ENCODE measurements at regions not wholly inside any gene's neighbourhood (a gene's known extent, or its start where the extent isn't known, plus 50 kb on each side); places are given as distances from the start of the nearest gene placed in this dataset.

- TF ChIP-seq POLR2A (IDR thresholded peaks at IDR 0.05; ENCODE audit: low read depth, low read length) (no peak), CTCF (conservative IDR thresholded peaks at IDR 0.05; ENCODE audit: low read depth, low read length) (no peak), MAFK (IDR thresholded peaks at IDR 0.05; ENCODE audit: low read depth, low read length) (no peak), BHLHE40 (IDR thresholded peaks at IDR 0.05; ENCODE audit: low read depth, low read length) (no peak), MAZ (IDR thresholded peaks at IDR 0.05; ENCODE audit: borderline replicate concordance, low read depth, low read length) (no peak), ELK1 (IDR thresholded peaks at IDR 0.05; ENCODE audit: borderline replicate concordance, low read depth, low read length) (no peak), CEBPB (IDR thresholded peaks at IDR 0.05; ENCODE audit: low read depth, low read length) (no peak), USF2 (IDR thresholded peaks at IDR 0.05; ENCODE audit: low read depth, low read length) (no peak), MXI1 (IDR thresholded peaks at IDR 0.05; ENCODE audit: borderline replicate concordance, low read depth, low read length) (no peak), NFE2L2 (IDR thresholded peaks at IDR 0.05; ENCODE audit: low read depth, low read length) (no peak), SMC3 (IDR thresholded peaks at IDR 0.05; ENCODE audit: low read depth, low read length) (no peak)
Measured at GRCh38 chr7:68121655-68122054, 1125.0 kb downstream of the TYW1 start.

All from IMR-90 (cell line).